ENCODE measurements at regions not wholly inside any gene's neighbourhood (a gene's known extent, or its start where the extent isn't known, plus 50 kb on each side); places are given as distances from the start of the nearest gene placed in this dataset.

DNA sequence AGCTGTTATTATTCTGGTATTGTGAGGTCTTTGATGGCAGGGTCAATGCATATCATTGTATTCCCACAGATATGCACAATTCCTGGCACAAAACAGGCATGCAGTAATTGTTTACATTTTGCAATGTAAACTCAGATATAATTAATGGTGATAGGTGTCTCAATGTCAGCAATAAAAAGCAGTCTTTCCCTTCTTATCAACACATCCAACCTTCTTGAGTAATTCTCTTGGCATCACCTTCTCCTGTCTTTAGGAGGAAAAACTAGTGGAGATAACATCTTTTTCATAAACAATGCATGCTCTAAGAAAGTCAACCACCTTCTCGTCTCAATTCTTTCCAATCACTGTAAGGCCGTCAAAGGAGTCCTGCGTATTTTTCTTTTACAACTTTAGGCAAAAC is 313.3 kb upstream of the GULP1 start (continued):
- no peak for TF ChIP-seq NANOG (IDR thresholded peaks at IDR 0.05; ENCODE audit: insufficient read depth, low read depth, low read length, poor library complexity, severe bottlenecking)

All from H1 (cell line).